KBM-7 (cell line): ENCODE measurements at regions not wholly inside any gene's neighbourhood (a gene's known extent, or its start where the extent isn't known, plus 50 kb on each side); places are given as distances from the start of the nearest gene placed in this dataset.
"Not testable (repeated sequence)": the region's sequence is repeated elsewhere in the genome, so short reads cannot be mapped to it uniquely, and the experiment has no call there.

Experiments used
- DNase-seq: peaks from one replicate; pipeline ENCODE4 v3.0.0-alpha.2; 2015
- in situ Hi-C: fragments of 300-500 bp; cut with MboI; formaldehyde crosslinking; loops from 2 replicates; pipeline ENCODE4 v1.14.3; 2020; ENCODE audit warnings: low sequenced_read_pairs, low pct_unique_long_range_greater_than_20kb, mixed read lengths

DNA sequence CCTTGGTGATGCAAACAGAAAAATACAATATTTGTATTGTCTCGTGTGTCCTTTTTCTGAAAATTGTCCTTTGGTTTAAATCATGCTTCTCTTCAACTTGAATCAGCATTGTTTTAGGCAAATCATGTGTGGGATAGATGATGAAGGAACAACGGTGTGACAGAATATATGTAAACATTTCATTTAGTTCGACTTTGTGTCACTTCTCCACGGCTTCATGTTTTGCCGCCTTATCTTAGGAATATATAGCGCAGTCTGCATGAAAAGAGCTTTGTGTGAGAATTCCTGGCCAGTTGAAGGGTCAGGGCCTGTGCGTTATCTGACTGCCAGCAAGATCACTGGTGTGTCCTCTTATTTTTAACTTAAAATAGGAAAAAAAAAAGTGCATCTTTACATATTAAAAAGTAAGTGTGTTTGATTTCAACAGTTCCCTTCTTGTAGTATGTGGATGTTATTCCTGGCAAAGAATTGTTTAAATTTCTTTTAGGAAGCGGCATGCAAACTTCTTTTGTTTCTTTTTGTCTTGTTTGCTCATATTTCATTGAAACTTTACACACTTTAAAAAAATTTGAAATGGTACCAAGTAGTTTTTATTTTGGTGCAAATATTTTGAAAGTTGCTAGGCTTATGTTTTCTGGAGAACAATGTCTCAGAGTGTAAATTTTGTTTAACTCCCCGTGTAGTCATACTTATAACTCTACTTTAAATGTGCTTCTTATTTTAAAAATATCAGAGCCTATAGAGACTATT is 465.2 kb downstream of the USP25 start:
- DNase-seq: peak; percentile 60
- in situ Hi-C loops: no loop called here

DNA sequence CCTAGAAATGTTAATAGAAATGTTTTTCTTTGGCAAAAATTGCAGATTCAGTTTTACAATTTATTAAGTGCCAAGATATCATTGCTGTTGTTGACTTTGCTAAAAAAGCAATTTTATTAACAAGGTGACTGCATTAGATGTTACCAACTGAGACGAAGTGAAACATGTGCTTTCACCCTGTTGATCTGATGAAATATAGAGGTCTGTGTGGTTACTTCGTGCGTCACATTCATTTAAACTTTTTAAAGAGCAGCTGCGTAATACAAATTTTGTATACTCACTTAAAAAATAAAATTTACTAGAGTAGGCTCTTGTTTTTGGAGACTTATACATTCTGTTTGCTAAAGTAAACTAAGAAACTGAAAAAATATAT is 465.7 kb downstream of the USP25 start:
- in situ Hi-C loops: no loop called here
- peak; percentile 56 for DNase-seq

- in situ Hi-C loops: no loop called here
- peak; percentile 42 for DNase-seq
Measured at GRCh38 chr21:16196001-16196400, 466.2 kb downstream of the USP25 start.

DNA sequence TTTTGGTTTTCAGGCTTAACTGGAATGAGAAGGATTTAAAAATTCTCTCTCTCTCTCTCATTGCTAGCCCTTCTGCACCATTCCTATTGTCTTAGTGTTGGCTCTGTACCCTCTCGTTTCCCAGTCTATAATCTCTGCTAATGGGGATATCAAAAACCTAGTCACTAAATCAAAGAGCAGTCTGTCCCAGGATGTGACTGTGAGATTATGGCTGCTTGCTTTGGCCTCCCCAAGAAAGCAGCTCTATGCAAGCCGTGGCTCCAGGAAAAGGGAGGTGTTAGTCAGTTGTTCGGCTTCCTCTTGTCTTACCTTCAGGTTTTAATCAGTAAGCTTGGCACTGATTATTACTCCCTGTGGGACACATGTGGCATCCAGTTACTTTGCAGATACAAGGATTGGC is 468.8 kb downstream of the USP25 start:
- DNase-seq: peak; percentile 19

GRCh38 chr21:16199539-16199938 is 469.8 kb downstream of the USP25 start:
- in situ Hi-C loops: no loop called here

More for the DNA sequence above, 468.8 kb downstream of the USP25 start:
- in situ Hi-C loops: no loop called here

DNA sequence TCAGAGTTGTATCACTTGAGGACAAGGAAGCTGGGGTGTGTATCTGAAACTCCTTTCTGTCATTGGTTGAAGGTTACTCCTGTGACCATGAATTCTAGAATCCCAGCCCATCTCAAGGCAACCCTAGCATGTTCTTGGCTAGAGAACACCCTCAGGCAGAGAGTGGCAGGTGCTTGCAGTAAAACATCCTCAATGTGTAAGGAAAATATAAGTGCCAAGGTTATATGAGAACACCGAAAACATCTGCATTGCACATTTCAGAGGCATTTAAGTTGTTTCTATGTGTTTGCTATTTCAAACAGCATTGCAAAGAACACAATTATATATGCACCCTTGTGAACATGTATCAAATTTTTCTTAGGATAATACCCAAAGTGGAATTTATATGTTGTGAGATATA is 471.9 kb downstream of the USP25 start:
- in situ Hi-C loops: no loop called here
- DNase-seq: no peak

More at GRCh38 chr21:16199539-16199938, 469.8 kb downstream of the USP25 start:
- no peak for DNase-seq

DNA sequence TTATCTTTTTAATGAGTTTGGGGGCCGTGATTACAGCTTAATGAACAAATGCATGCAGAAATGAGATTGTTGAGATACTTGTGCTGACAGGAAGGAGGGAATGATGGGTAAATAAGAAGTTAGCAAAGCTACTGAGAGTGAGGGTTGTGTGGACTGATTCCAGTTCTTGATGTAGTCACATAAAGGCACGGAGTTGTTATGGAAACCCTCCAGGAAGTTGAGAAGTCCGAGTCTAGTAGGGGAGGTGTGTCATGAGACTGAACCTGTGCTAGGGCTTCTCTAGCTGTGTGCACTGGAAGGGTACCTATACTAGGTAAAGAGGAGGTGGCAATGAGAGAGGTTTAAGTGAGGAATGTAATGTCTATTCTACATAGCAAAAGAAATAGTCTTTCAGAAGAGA is 475.7 kb downstream of the USP25 start:
- no peak for DNase-seq
- in situ Hi-C loops: no loop called here

GRCh38 chr21:16211339-16212303 is 481.8 kb downstream of the USP25 start:
- in situ Hi-C loops: no loop called here
- DNase-seq: peak; percentile 62

DNA sequence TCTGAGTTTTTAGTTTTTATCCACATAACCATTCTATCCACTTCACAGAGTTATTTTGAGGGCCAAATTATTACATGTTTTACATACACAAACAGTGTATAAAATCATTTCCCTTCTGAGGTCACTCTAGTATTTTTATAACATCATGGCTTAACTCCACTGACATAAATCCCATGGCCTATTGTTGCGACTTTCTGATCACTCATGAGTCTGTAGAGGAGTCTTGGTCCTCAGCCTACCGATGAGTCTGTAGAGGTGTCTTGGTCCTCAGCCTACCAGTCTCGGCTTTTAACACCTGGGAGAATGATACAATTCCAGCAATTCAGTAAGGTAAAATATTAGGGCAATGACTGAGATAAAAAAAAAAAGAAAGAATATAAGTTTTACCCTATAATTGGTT is 483.7 kb downstream of the USP25 start:
- in situ Hi-C loops: no loop called here
- DNase-seq: no peak

DNA sequence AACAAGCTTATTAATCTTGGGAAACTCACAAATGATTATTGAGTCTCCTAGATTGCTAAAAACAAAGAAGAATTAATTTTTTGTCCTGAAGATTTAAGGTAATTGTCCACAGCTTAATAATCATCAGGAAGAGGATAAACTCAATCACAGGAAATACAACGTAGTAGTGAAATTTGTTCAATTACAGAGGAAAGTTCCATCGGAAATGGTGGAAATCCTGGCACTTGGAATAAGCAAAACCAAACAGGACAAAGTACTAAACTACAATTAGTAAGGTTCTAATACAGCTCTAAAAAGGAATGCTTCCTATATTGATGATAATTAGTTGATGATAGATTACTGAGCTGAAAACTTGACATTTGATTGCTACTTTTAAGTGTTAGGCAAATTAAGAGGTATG is 485.4 kb downstream of the USP25 start:
- in situ Hi-C loops: no loop called here

GRCh38 chr21:16215663-16216183 is 485.9 kb downstream of the USP25 start:
- DNase-seq: no peak
- in situ Hi-C loops: no loop called here

More for the DNA sequence above, 485.4 kb downstream of the USP25 start:
- DNase-seq: no peak

GRCh38 chr21:16216288-16216962 is 486.6 kb downstream of the USP25 start:
- in situ Hi-C loops: no loop called here
- DNase-seq: no peak

DNA sequence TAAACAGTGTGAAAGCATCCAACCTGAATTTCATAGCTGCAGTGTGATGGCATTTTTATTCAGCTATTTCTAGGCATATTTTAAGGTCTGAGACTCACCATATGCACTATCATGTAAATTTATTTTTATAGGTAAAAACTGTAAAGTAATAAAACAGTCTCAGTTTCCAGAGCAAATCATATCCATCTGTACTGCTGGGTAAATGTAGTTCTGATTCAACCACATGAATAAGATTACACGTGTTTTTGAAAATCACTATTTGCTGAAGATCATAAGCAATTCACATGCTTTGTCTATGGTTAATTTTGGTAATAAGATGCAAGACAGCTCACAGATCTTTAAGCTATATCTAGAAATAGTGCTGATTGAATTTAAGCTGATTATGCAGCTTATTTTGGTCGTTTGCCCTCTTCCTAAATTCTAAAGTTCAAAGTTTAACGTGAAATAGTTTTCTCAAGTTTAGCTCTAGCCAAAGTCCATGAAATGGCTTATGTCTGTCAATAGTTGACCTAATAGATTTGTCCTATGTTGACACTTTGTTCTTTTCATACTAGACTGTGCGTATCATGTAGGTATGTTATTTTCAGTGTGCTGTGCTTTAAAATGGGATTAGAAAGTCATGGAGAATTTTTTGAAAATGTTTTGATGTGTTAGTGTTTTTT is 489.0 kb downstream of the USP25 start:
- DNase-seq: no peak
- in situ Hi-C loops: no loop called here

DNA sequence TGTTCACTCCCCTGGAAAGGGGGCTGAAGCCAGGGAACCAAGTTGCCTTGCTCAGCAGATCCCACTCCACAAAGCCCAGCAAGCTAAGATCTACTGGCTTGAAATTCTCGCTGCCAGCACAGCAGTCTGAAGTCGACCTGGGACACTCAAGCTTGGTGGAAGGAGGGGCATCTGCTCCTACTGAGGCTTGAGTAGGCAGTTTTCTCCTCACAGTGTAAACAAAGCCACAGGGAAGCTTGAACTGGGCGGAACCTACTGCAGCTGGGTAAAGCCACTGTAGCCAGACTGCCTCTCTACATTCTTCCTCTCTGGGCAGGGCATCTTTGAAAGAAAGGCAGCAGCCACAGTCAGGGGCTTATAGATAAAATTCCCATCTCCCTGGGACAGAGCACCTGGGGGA is 495.0 kb downstream of the USP25 start:
- in situ Hi-C loops, DNase-seq: not testable (repeated sequence)

DNA sequence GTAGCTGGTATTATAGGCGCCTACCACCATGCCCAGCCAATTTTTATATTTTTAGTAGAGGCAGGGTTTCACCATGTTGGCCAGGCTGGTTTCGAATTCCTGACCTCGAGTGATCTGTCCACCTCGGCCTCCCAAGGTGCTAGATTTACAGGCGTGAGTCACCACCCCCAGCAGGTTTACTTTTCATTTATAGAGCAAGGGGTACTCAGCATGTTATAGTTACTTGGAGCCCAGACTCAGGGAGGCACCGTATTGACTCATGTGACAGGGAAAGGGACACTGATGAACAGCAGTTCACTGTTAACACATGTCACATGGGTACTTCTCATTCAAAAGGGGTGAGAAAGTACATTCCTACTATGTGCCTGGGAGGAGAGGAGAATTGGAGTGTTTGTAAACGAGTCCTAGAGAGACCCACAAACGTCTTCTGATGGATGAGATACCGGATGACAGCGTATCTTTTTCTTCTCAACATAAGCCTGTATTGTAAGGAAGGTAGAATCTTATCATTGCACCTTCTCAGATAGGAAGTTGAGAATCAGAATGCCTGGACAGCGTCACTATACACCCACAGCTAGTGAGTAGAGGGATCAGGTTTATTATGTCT is 510.0 kb downstream of the USP25 start:
- in situ Hi-C loops: no loop called here
- DNase-seq: no peak

DNA sequence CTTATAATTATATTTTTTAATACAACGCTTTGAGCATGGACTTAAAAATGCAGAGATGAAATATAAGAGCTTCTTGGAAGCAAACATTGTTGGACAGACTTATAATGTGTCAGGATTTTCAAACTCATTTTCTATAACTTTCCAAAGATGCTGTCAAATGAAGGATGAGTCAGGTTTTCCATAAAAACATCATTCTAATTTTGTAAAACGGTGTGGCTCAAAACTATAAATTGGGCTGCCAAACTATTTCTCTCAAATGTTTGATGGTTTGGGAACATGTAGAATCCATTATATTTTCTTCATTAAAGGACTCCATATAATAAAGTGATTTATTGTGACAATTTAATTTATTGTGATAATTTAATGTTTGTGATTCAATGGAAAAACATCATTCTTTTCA is 511.2 kb downstream of the USP25 start:
- DNase-seq: no peak

GRCh38 chr21:16241479-16241963 is 511.7 kb downstream of the USP25 start:
- DNase-seq: peak; percentile 72
- in situ Hi-C loops: no loop called here

More for the DNA sequence above, 511.2 kb downstream of the USP25 start:
- in situ Hi-C loops: no loop called here

GRCh38 chr21:16243396-16243795 is 513.6 kb downstream of the USP25 start:
- DNase-seq: no peak
- in situ Hi-C loops: no loop called here
